Immature natural killer cell (primary cell): ENCODE measurements at regions not wholly inside any gene's neighbourhood (a gene's known extent, or its start where the extent isn't known, plus 50 kb on each side); places are given as distances from the start of the nearest gene placed in this dataset.
A peak's percentile ranks its signal among the peaks of the same experiment; 100 is the strongest.
"Not testable (repeated sequence)": the region's sequence is repeated elsewhere in the genome, so short reads cannot be mapped to it uniquely, and the experiment has no call there.

Experiments used
- DNase-seq, 3 donors: peaks; one replicate each; pipeline ENCODE4 v3.0.0; 2022; ENCODE audit warnings: mixed read lengths in 1 of 3
- H3K27ac Mint-ChIP-seq, 6 donors: one replicate each; pipeline ENCODE4 v1.8.0; 2020; ENCODE audit warnings: mixed read lengths in 6 of 6, mild to moderate bottlenecking in 5 of 6, inconsistent platforms in 4 of 6, moderate library complexity in 3 of 6
- H3K27me3 Mint-ChIP-seq, 3 donors: one replicate each; pipeline ENCODE4 v1.8.0; 2020 to 2021; ENCODE audit warnings: low read depth in 3 of 3, mild to moderate bottlenecking in 3 of 3, mixed read lengths in 3 of 3, moderate library complexity in 3 of 3, inconsistent platforms in 1 of 3
- H3K36me3 Mint-ChIP-seq, 3 donors: one replicate each; pipeline ENCODE4 v1.8.0; 2020; ENCODE audit warnings: mixed read lengths in 3 of 3, inconsistent platforms in 2 of 3, mild to moderate bottlenecking in 2 of 3
- H3K4me1 Mint-ChIP-seq, 2 donors: one replicate each; pipeline ENCODE4 v1.8.0; 2020; ENCODE audit warnings: inconsistent platforms in 2 of 2, mild to moderate bottlenecking in 2 of 2, mixed read lengths in 2 of 2, moderate library complexity in 1 of 2
- H3K4me3 Mint-ChIP-seq, 5 donors: one replicate each; pipeline ENCODE4 v1.8.0; 2020; ENCODE audit warnings: mild to moderate bottlenecking in 5 of 5, mixed read lengths in 5 of 5, inconsistent platforms in 3 of 5, moderate library complexity in 3 of 5
- H3K9me3 Mint-ChIP-seq, 6 donors: one replicate each; pipeline ENCODE4 v1.8.0; 2020; ENCODE audit warnings: mild to moderate bottlenecking in 6 of 6, mixed read lengths in 6 of 6, inconsistent platforms in 4 of 6, moderate library complexity in 3 of 6

GRCh38 chr18:39166776-39167175 is 1601.2 kb upstream of the CELF4 start:
- H3K4me1 Mint-ChIP-seq: no peaks in the 10 kb centered on the region

GRCh38 chr18:39162013-39162827 is 1596.6 kb upstream of the CELF4 start:
- H3K4me3 Mint-ChIP-seq: no peak overlapping the region
- H3K27ac Mint-ChIP-seq: no peak overlapping the region
- peaks cover 7 to 50% (median 14%) of the 10 kb centered on the region in 6 donors for H3K9me3 Mint-ChIP-seq
- H3K27me3 Mint-ChIP-seq: peaks cover 0 to 2% (median 0%) of the 10 kb centered on the region in 3 donors
- DNase-seq: no peak
- no peaks in the 10 kb centered on the region for H3K4me1 Mint-ChIP-seq
- H3K36me3 Mint-ChIP-seq: no peaks in the 10 kb centered on the region

More at GRCh38 chr18:39166776-39167175, 1601.2 kb upstream of the CELF4 start:
- Mint-ChIP-seq H3K27ac (no peak overlapping the region), H3K27me3 (peaks cover 0 to 2% (median 1%) of the 10 kb centered on the region in 3 donors), H3K36me3 (no peaks in the 10 kb centered on the region), H3K9me3 (peaks cover 4 to 55% (median 11%) of the 10 kb centered on the region in 6 donors), H3K4me3 (no peak overlapping the region)
- DNase-seq: no peak

GRCh38 chr18:39149211-39149806 is 1583.7 kb upstream of the CELF4 start:
- H3K36me3 Mint-ChIP-seq: no peaks in the 10 kb centered on the region
- H3K9me3 Mint-ChIP-seq: peaks cover 11 to 60% (median 20%) of the 10 kb centered on the region in 6 donors
- no peak for DNase-seq
- H3K27me3 Mint-ChIP-seq: no peaks in the 10 kb centered on the region
- no peak overlapping the region for H3K27ac Mint-ChIP-seq
- H3K4me1 Mint-ChIP-seq: no peaks in the 10 kb centered on the region
- no peak overlapping the region for H3K4me3 Mint-ChIP-seq

- DNase-seq: no peak
- Mint-ChIP-seq H3K36me3 (peaks cover 0 to 3% (median 0%) of the 10 kb centered on the region in 3 donors), H3K27ac (no peak overlapping the region), H3K4me1 (no peaks in the 10 kb centered on the region), H3K9me3 (peaks cover 2 to 42% (median 14%) of the 10 kb centered on the region in 6 donors), H3K27me3 (no peaks in the 10 kb centered on the region), H3K4me3 (no peak overlapping the region)
These were observed 1568.7 kb upstream of the CELF4 start for GRCh38 chr18:39134255-39134654.

GRCh38 chr18:39127538-39127937 is 1561.9 kb upstream of the CELF4 start:
- H3K4me1 Mint-ChIP-seq, DNase-seq, H3K27ac Mint-ChIP-seq, H3K4me3 Mint-ChIP-seq, H3K27me3 Mint-ChIP-seq, H3K36me3 Mint-ChIP-seq: not testable (repeated sequence)
- peaks cover 2 to 33% (median 12%) of the 10 kb centered on the region in 6 donors for H3K9me3 Mint-ChIP-seq

GRCh38 chr18:39113790-39114189 is 1548.2 kb upstream of the CELF4 start:
- H3K4me1 Mint-ChIP-seq: no peaks in the 10 kb centered on the region
- no peak overlapping the region for H3K4me3 Mint-ChIP-seq
- peaks cover 0 to 1% (median 0%) of the 10 kb centered on the region in 3 donors for H3K27me3 Mint-ChIP-seq
- H3K27ac Mint-ChIP-seq: no peak overlapping the region
- DNase-seq: no peak
- H3K36me3 Mint-ChIP-seq: no peaks in the 10 kb centered on the region
- H3K9me3 Mint-ChIP-seq: peaks cover 6 to 32% (median 10%) of the 10 kb centered on the region in 6 donors

- H3K36me3 Mint-ChIP-seq: no peaks in the 10 kb centered on the region
- no peak for DNase-seq
- H3K4me3 Mint-ChIP-seq: no peak overlapping the region
- no peaks in the 10 kb centered on the region for H3K4me1 Mint-ChIP-seq
- peaks cover 2 to 32% (median 9%) of the 10 kb centered on the region in 6 donors for H3K9me3 Mint-ChIP-seq
- no peak overlapping the region for H3K27ac Mint-ChIP-seq
- H3K27me3 Mint-ChIP-seq: peaks cover 0 to 1% (median 0%) of the 10 kb centered on the region in 3 donors
These were observed 1539.5 kb upstream of the CELF4 start for GRCh38 chr18:39105104-39105503.

GRCh38 chr18:39072970-39073369 is 1507.4 kb upstream of the CELF4 start:
- Mint-ChIP-seq H3K27ac (no peak overlapping the region), H3K4me1 (no peaks in the 10 kb centered on the region), H3K9me3 (peaks cover 4 to 44% (median 12%) of the 10 kb centered on the region in 6 donors), H3K36me3 (no peaks in the 10 kb centered on the region), H3K27me3 (peaks cover 0 to 1% (median 0%) of the 10 kb centered on the region in 3 donors), H3K4me3 (no peak overlapping the region)
- DNase-seq: no peak

GRCh38 chr18:39062426-39062825 is 1496.8 kb upstream of the CELF4 start:
- no peak overlapping the region for H3K27ac Mint-ChIP-seq
- H3K4me1 Mint-ChIP-seq: no peaks in the 10 kb centered on the region
- H3K36me3 Mint-ChIP-seq: no peaks in the 10 kb centered on the region

GRCh38 chr18:39058386-39059000 is 1492.9 kb upstream of the CELF4 start:
- Mint-ChIP-seq H3K27ac (peak overlapping the region in 1 of 6 donors; percentile 17), H3K36me3 (no peaks in the 10 kb centered on the region), H3K27me3 (no peaks in the 10 kb centered on the region), H3K4me3 (no peak overlapping the region), H3K9me3 (peaks cover 1 to 35% (median 14%) of the 10 kb centered on the region in 6 donors), H3K4me1 (no peaks in the 10 kb centered on the region)
- no peak for DNase-seq

More at GRCh38 chr18:39062426-39062825, 1496.8 kb upstream of the CELF4 start:
- Mint-ChIP-seq H3K9me3 (peaks cover 4 to 40% (median 18%) of the 10 kb centered on the region in 6 donors), H3K4me3 (no peak overlapping the region), H3K27me3 (no peaks in the 10 kb centered on the region)
- no peak for DNase-seq

GRCh38 chr18:39057423-39058064 is 1491.9 kb upstream of the CELF4 start:
- Mint-ChIP-seq H3K27me3 (no peaks in the 10 kb centered on the region), H3K9me3 (peaks cover 1 to 36% (median 16%) of the 10 kb centered on the region in 6 donors), H3K4me1 (no peaks in the 10 kb centered on the region), H3K27ac (no peak overlapping the region), H3K4me3 (no peak overlapping the region), H3K36me3 (peaks cover 0 to 3% (median 0%) of the 10 kb centered on the region in 3 donors)
- DNase-seq: no peak

- H3K27me3 Mint-ChIP-seq: peaks cover 0 to 3% (median 0%) of the 10 kb centered on the region in 3 donors
- no peak for DNase-seq
- H3K9me3 Mint-ChIP-seq: peaks cover 1 to 32% (median 8%) of the 10 kb centered on the region in 6 donors
- H3K4me1 Mint-ChIP-seq: no peaks in the 10 kb centered on the region
- no peak overlapping the region for H3K27ac Mint-ChIP-seq
- H3K4me3 Mint-ChIP-seq: no peak overlapping the region
- peaks cover 0 to 3% (median 0%) of the 10 kb centered on the region in 3 donors for H3K36me3 Mint-ChIP-seq
These were observed 1488.0 kb upstream of the CELF4 start for GRCh38 chr18:39053571-39053970.

- Mint-ChIP-seq H3K4me1 (no peaks in the 10 kb centered on the region), H3K27me3 (peaks cover 0 to 5% (median 0%) of the 10 kb centered on the region in 3 donors), H3K4me3 (no peak overlapping the region), H3K36me3 (peaks cover 0 to 3% (median 0%) of the 10 kb centered on the region in 3 donors), H3K9me3 (peaks cover 6 to 47% (median 10%) of the 10 kb centered on the region in 6 donors), H3K27ac (no peak overlapping the region)
- DNase-seq: no peak
These were observed 1485.4 kb upstream of the CELF4 start for GRCh38 chr18:39051013-39051412.
